GM12892 (cell line): ENCODE measurements at regions not wholly inside any gene's neighbourhood (a gene's known extent, or its start where the extent isn't known, plus 50 kb on each side); places are given as distances from the start of the nearest gene placed in this dataset.

ENCODE experiments used
- POLR2A ChIP-seq: IDR thresholded peaks from 2 replicates; pipeline ENCODE4 v1.6.1; 2011; ENCODE audit warnings: low read depth, low read length, control low read depth
- POLR2AphosphoS5 ChIP-seq: IDR thresholded peaks from 2 replicates; pipeline ENCODE4 v1.6.1; 2011; ENCODE audit warnings: low read depth, low read length, control low read depth
- TAF1 ChIP-seq: IDR thresholded peaks from 2 replicates; pipeline ENCODE4 v1.6.1; 2011; ENCODE audit warnings: low read depth, mild to moderate bottlenecking, control low read depth, low read length, borderline replicate concordance

- TF ChIP-seq POLR2A (no peak), TAF1 (no peak), POLR2AphosphoS5 (no peak)
These were observed 80.4 kb downstream of the TBXT start for GRCh38 chr6:166087246-166087645.
